ENCODE measurements at regions not wholly inside any gene's neighbourhood (a gene's known extent, or its start where the extent isn't known, plus 50 kb on each side); places are given as distances from the start of the nearest gene placed in this dataset.
"Not testable (repeated sequence)": the region's sequence is repeated elsewhere in the genome, so short reads cannot be mapped to it uniquely, and the experiment has no call there.

GRCh38 chr4:60934566-60935295 lies 265.4 kb upstream of the ADGRL3 start:
- no peak for DNase-seq

GRCh38 chr4:60938181-60938580 lies 261.9 kb upstream of the ADGRL3 start:
- DNase-seq = no peak

GRCh38 chr4:60938621-60939020 lies 261.5 kb upstream of the ADGRL3 start:
- DNase-seq = no peak

GRCh38 chr4:60944060-60944459 lies 256.1 kb upstream of the ADGRL3 start:
- no peak for DNase-seq

- no peak for DNase-seq
Measured at GRCh38 chr4:60945641-60946040, 254.5 kb upstream of the ADGRL3 start.

GRCh38 chr4:60948008-60948407 lies 252.1 kb upstream of the ADGRL3 start:
- DNase-seq = no peak

- no peak for DNase-seq
Measured at GRCh38 chr4:60952921-60953320, 247.2 kb upstream of the ADGRL3 start.

- no peak for DNase-seq
Measured at GRCh38 chr4:60953826-60954225, 246.3 kb upstream of the ADGRL3 start.

GRCh38 chr4:60962286-60962685 lies 237.8 kb upstream of the ADGRL3 start:
- DNase-seq = no peak

- DNase-seq = no peak
Measured at GRCh38 chr4:60981534-60981933, 218.6 kb upstream of the ADGRL3 start.

GRCh38 chr4:60989141-60989540 lies 211.0 kb upstream of the ADGRL3 start:
- no peak for DNase-seq

- no peak for DNase-seq
Measured at GRCh38 chr4:60992037-60992436, 208.1 kb upstream of the ADGRL3 start.

- DNase-seq = no peak
Measured at GRCh38 chr4:61003301-61003700, 196.8 kb upstream of the ADGRL3 start.

GRCh38 chr4:61004651-61005170 lies 195.4 kb upstream of the ADGRL3 start:
- DNase-seq = no peak

- DNase-seq = no peak
Measured at GRCh38 chr4:61011051-61011450, 189.1 kb upstream of the ADGRL3 start.

- not testable (repeated sequence) for DNase-seq
Measured at GRCh38 chr4:61011936-61012335, 188.2 kb upstream of the ADGRL3 start.

- DNase-seq = no peak
Measured at GRCh38 chr4:61024610-61025009, 175.5 kb upstream of the ADGRL3 start.

- no peak for DNase-seq
Measured at GRCh38 chr4:61027939-61028338, 172.2 kb upstream of the ADGRL3 start.

- no peak for DNase-seq
Measured at GRCh38 chr4:61036071-61036684, 163.9 kb upstream of the ADGRL3 start.

GRCh38 chr4:61041527-61041926 lies 158.6 kb upstream of the ADGRL3 start:
- no peak for DNase-seq

GRCh38 chr4:61044837-61045236 lies 155.3 kb upstream of the ADGRL3 start:
- DNase-seq = no peak

GRCh38 chr4:61049018-61049417 lies 151.1 kb upstream of the ADGRL3 start:
- DNase-seq = no peak

GRCh38 chr4:61067381-61067780 lies 132.7 kb upstream of the ADGRL3 start:
- no peak for DNase-seq

- DNase-seq = no peak
Measured at GRCh38 chr4:61068060-61068459, 132.1 kb upstream of the ADGRL3 start.

GRCh38 chr4:61068745-61069144 lies 131.4 kb upstream of the ADGRL3 start:
- no peak for DNase-seq
